Colonic mucosa (tissue), 4 donors: ENCODE measurements at regions not wholly inside any gene's neighbourhood (a gene's known extent, or its start where the extent isn't known, plus 50 kb on each side); places are given as distances from the start of the nearest gene placed in this dataset.

Experiments used
- DNase-seq: peaks from one replicate; pipeline ENCODE4 v3.0.0-alpha.2; 2020
- H3K27ac ChIP-seq: fragments of 200-600 bp; one replicate; pipeline ENCODE4 v1.8.0; 2021
- H3K27me3 ChIP-seq: fragments of 200-600 bp; one replicate; pipeline ENCODE4 v1.8.0; 2021
- H3K36me3 ChIP-seq: fragments of 200-600 bp; one replicate; pipeline ENCODE4 v1.8.0; 2021
- H3K4me1 ChIP-seq: fragments of 200-600 bp; one replicate; pipeline ENCODE4 v1.8.0; 2021; ENCODE audit warnings: mild to moderate bottlenecking
- H3K4me3 ChIP-seq: fragments of 200-600 bp; one replicate; pipeline ENCODE4 v1.8.0; 2021
- H3K9ac ChIP-seq, 2 donors: one replicate each; pipeline ENCODE4 v1.7.0; 2013; ENCODE audit warnings: control low read depth in 2 of 2, low read depth in 2 of 2, low read length in 2 of 2
- H3K9me3 ChIP-seq: fragments of 200-600 bp; one replicate; pipeline ENCODE4 v1.8.0; 2021
- CTCF ChIP-seq: fragments of 200-600 bp; IDR thresholded peaks from one replicate; pipeline ENCODE4 v1.8.0; 2022; ENCODE audit warnings: antibody characterized with exemption, mild to moderate bottlenecking
- intact Hi-C: fragments of 100-400 bp; cut with DNase I; formaldehyde crosslinking; loops from one replicate; pipeline ENCODE4 v1.14.1; 2022
- donor health status: healthy.
- donor health status: DM: no; HTN: no; CAD: no.
- donor health status: DM: no; HTN: no; CAD: no.

DNA sequence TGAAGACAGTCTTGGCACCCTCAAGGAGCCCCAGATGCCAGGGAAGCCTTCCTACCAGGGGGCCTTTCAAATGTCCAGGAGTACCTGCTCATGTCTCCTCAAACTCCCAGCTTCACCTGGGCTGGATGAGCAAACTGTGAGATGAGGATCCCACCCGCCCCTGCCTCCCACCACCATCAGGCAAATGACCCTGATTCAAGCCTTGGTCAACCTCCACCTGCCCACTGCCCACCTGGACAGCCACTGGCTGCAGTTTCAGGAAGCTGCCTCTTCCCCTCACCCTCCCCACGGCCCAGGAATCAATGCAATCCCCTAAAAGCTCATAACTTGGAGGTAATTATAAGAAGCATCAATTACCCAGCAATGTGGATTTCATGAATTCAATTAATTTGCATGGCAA lies 122.7 kb downstream of the BUD13 start:
- Histone ChIP-seq H3K27ac (no peak overlapping the region), H3K4me1 (no peaks in the 10 kb centered on the region), H3K36me3 (no peaks in the 10 kb centered on the region), H3K9me3 (no peaks in the 10 kb centered on the region), H3K9ac (no peak overlapping the region), H3K27me3 (no peaks in the 10 kb centered on the region), H3K4me3 (no peak overlapping the region)
- intact Hi-C loops = no loop called here
- TF ChIP-seq CTCF = no peak
- peak; percentile 9 for DNase-seq

DNA sequence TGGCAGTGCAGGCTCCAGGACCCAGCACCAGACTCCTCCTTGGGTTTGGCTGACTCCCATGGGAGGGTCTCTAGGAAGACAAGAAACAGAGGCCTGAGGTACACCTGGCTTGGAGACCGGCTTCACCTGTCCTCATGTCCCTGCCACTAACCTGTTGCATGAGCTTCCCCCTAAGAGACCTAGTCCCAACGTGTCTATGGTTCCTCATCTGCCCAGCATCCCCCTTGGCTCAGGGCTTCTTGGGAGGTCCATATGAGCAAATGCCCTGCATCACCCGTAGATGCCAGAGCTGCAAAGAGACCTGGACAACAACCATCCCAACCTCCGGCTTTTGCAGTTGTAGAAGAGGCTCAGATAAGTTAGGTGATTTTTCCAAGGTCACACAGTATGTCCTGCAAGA lies 123.5 kb downstream of the BUD13 start:
- Histone ChIP-seq H3K9me3 (no peaks in the 10 kb centered on the region), H3K9ac (no peak overlapping the region), H3K4me3 (no peak overlapping the region), H3K27ac (no peak overlapping the region), H3K4me1 (no peaks in the 10 kb centered on the region), H3K27me3 (no peaks in the 10 kb centered on the region), H3K36me3 (no peaks in the 10 kb centered on the region)
- intact Hi-C loops = no loop called here
- peak; percentile 5 for DNase-seq
- no peak for TF ChIP-seq CTCF

GRCh38 chr11:116648247-116649174 lies 124.3 kb downstream of the BUD13 start:
- Histone ChIP-seq H3K9ac (no peak overlapping the region), H3K4me1 (no peaks in the 10 kb centered on the region), H3K9me3 (no peaks in the 10 kb centered on the region), H3K27me3 (no peaks in the 10 kb centered on the region), H3K4me3 (no peak overlapping the region), H3K36me3 (no peaks in the 10 kb centered on the region), H3K27ac (no peak overlapping the region)
- TF ChIP-seq CTCF = no peak
- peak; percentile 8 for DNase-seq
- intact Hi-C loops = no loop called here

- Histone ChIP-seq H3K9ac (no peak overlapping the region), H3K4me3 (no peak overlapping the region), H3K27me3 (no peaks in the 10 kb centered on the region), H3K36me3 (no peaks in the 10 kb centered on the region), H3K4me1 (no peaks in the 10 kb centered on the region), H3K27ac (no peak overlapping the region), H3K9me3 (no peaks in the 10 kb centered on the region)
- TF ChIP-seq CTCF = no peak
- intact Hi-C loops = no loop called here
- DNase-seq = peak; percentile 6
Measured at GRCh38 chr11:116647305-116648080, 125.3 kb downstream of the BUD13 start.

- no peak for TF ChIP-seq CTCF
- no peaks in the 10 kb centered on the region for H3K27me3 ChIP-seq
- no peak overlapping the region for H3K4me3 ChIP-seq
- no peaks in the 10 kb centered on the region for H3K36me3 ChIP-seq
- no peaks in the 10 kb centered on the region for H3K9me3 ChIP-seq
- DNase-seq = peak; percentile 6
- no peak overlapping the region for H3K27ac ChIP-seq
- intact Hi-C loops = no loop called here
- H3K4me1 ChIP-seq = no peaks in the 10 kb centered on the region
- H3K9ac ChIP-seq = no peak overlapping the region
Measured at GRCh38 chr11:116646191-116646590, 126.6 kb downstream of the BUD13 start.
